GM18511 (cell line): ENCODE measurements at regions not wholly inside any gene's neighbourhood (a gene's known extent, or its start where the extent isn't known, plus 50 kb on each side); places are given as distances from the start of the nearest gene placed in this dataset.

Source experiments
- ATAC-seq: cut with Tn5 transposase; IDR thresholded peaks from one replicate; pipeline ENCODE4 v1.9.1; 2021; ENCODE audit warnings: mild to moderate bottlenecking, moderate library complexity; ENCODE audit not compliant: unreplicated experiment

GRCh38 chr5:130277522-130277921, 373.3 kb downstream of the CHSY3 start:
- no peak for ATAC-seq

GRCh38 chr5:130277002-130277401, 372.7 kb downstream of the CHSY3 start:
- ATAC-seq: no peak

- no peak for ATAC-seq
Observed at GRCh38 chr5:130272837-130273236, 368.6 kb downstream of the CHSY3 start.

GRCh38 chr5:130270786-130271185, 366.5 kb downstream of the CHSY3 start:
- no peak for ATAC-seq

- ATAC-seq: no peak
Observed at GRCh38 chr5:130268489-130268888, 364.2 kb downstream of the CHSY3 start.

- ATAC-seq: no peak
Observed at GRCh38 chr5:130267926-130268325, 363.7 kb downstream of the CHSY3 start.

GRCh38 chr5:130260481-130260880, 356.2 kb downstream of the CHSY3 start:
- no peak for ATAC-seq

- ATAC-seq: no peak
Observed at GRCh38 chr5:130251931-130252330, 347.7 kb downstream of the CHSY3 start.

GRCh38 chr5:130243641-130244040, 339.4 kb downstream of the CHSY3 start:
- ATAC-seq: no peak

GRCh38 chr5:130237721-130238120, 333.5 kb downstream of the CHSY3 start:
- ATAC-seq: no peak
